22Rv1 (cell line): ENCODE measurements at regions not wholly inside any gene's neighbourhood (a gene's known extent, or its start where the extent isn't known, plus 50 kb on each side); places are given as distances from the start of the nearest gene placed in this dataset.

Source experiments
- H3K27ac ChIP-seq: fragments of 450-650 bp; 2 replicates; pipeline ENCODE4 v1.5.1; 2017
- CTCF ChIP-seq: fragments of 450-650 bp; IDR thresholded peaks from 2 replicates; pipeline ENCODE4 v1.5.1; 2017; ENCODE audit warnings: mild to moderate bottlenecking
- ZFX ChIP-seq: fragments of 450-650 bp; IDR thresholded peaks from 2 replicates; pipeline ENCODE4 v1.6.1; 2017; ENCODE audit warnings: antibody characterized with exemption, borderline replicate concordance

GRCh38 chr5:125464847-125465432 is 718.5 kb upstream of the ZNF608 start:
- TF ChIP-seq CTCF, result no peak
- no peak for TF ChIP-seq ZFX
- no peak overlapping the region for H3K27ac ChIP-seq

GRCh38 chr5:125465703-125466102 is 719.3 kb upstream of the ZNF608 start:
- TF ChIP-seq CTCF (no peak), ZFX (no peak)
- no peak overlapping the region for H3K27ac ChIP-seq

- TF ChIP-seq ZFX (no peak), CTCF (no peak)
- H3K27ac ChIP-seq, result no peak overlapping the region
Observed at GRCh38 chr5:125467222-125467621, 720.8 kb upstream of the ZNF608 start.

GRCh38 chr5:125470280-125470902 is 724.0 kb upstream of the ZNF608 start:
- TF ChIP-seq CTCF (no peak), ZFX (no peak)
- no peak overlapping the region for H3K27ac ChIP-seq

GRCh38 chr5:125476901-125477585 is 730.6 kb upstream of the ZNF608 start:
- no peak overlapping the region for H3K27ac ChIP-seq
- TF ChIP-seq CTCF, result no peak
- TF ChIP-seq ZFX, result no peak

GRCh38 chr5:125477586-125477975 is 731.1 kb upstream of the ZNF608 start:
- TF ChIP-seq CTCF (no peak), ZFX (no peak)
- peak overlapping the region; percentile 82 for H3K27ac ChIP-seq

- peak overlapping the region; percentile 82 for H3K27ac ChIP-seq
- TF ChIP-seq CTCF, result no peak
- TF ChIP-seq ZFX, result no peak
Observed at GRCh38 chr5:125478599-125478998, 732.2 kb upstream of the ZNF608 start.
